C4-2B (cell line): ENCODE measurements at regions not wholly inside any gene's neighbourhood (a gene's known extent, or its start where the extent isn't known, plus 50 kb on each side); places are given as distances from the start of the nearest gene placed in this dataset.

Source experiments
- ZFX ChIP-seq: fragments of 450-650 bp; IDR thresholded peaks from 2 replicates; pipeline ENCODE4 v1.6.1; 2017
- TF ChIP-seq, protein P1 (sequence below): fragments of 450-650 bp; conservative IDR thresholded peaks from 2 replicates; pipeline ENCODE4 v1.5.1; 2017; ENCODE audit warnings: mild to moderate bottlenecking

- TF ChIP-seq, protein P1, sequence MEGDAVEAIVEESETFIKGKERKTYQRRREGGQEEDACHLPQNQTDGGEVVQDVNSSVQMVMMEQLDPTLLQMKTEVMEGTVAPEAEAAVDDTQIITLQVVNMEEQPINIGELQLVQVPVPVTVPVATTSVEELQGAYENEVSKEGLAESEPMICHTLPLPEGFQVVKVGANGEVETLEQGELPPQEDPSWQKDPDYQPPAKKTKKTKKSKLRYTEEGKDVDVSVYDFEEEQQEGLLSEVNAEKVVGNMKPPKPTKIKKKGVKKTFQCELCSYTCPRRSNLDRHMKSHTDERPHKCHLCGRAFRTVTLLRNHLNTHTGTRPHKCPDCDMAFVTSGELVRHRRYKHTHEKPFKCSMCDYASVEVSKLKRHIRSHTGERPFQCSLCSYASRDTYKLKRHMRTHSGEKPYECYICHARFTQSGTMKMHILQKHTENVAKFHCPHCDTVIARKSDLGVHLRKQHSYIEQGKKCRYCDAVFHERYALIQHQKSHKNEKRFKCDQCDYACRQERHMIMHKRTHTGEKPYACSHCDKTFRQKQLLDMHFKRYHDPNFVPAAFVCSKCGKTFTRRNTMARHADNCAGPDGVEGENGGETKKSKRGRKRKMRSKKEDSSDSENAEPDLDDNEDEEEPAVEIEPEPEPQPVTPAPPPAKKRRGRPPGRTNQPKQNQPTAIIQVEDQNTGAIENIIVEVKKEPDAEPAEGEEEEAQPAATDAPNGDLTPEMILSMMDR: no peak
- no peak for TF ChIP-seq ZFX
Measured at GRCh38 chrX:39886282-39886681, 211.5 kb downstream of the BCOR start.
